HG03558 (cell line): ENCODE measurements at regions not wholly inside any gene's neighbourhood (a gene's known extent, or its start where the extent isn't known, plus 50 kb on each side); places are given as distances from the start of the nearest gene placed in this dataset.

Experiments
- ATAC-seq: cut with Tn5 transposase; IDR thresholded peaks from one replicate; pipeline ENCODE4 v1.9.1; 2021; ENCODE audit warnings: moderate number of reproducible peaks; ENCODE audit not compliant: unreplicated experiment; ENCODE audit errors: extremely low read depth

DNA sequence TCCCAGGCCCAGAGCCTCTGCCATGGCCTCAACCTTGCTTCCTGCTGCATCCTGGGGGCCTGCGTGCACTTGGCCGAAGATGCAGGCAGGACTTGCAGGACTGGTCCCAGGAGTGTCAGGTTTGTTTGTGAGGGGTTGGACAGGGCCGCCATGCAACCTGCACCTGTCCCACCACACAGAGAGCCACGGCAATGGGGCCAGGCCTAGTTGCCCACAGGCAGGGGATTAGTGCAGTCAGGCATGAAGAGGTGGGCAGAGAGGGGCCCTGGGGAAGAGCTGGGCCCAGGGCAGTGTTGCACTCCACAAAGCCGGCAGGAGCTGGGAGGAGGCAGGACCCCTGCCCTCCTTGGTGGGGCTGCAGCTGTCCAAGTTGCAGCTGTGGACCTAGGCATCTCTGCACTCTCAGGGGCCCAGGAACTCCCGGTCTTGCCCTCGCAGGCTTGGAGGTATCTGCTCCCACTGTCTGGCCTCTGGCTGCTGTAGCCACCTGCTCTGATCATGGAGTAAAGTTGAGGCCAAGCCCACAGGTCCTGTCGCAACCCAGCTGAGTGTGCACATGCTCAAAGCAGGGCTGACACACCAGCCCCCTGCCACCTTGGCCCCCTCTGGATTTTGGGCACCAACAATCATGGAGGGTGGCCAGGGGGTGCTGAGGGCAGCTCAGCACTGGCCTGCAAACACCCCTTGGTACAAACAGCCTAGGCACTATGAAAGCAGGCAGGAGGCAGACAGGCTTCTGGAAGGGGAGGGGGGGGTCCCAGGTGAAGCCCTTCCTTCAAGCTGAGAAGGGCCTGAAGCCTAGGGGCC is 190.4 kb upstream of the PCDH10 start:
- ATAC-seq: no peak

DNA sequence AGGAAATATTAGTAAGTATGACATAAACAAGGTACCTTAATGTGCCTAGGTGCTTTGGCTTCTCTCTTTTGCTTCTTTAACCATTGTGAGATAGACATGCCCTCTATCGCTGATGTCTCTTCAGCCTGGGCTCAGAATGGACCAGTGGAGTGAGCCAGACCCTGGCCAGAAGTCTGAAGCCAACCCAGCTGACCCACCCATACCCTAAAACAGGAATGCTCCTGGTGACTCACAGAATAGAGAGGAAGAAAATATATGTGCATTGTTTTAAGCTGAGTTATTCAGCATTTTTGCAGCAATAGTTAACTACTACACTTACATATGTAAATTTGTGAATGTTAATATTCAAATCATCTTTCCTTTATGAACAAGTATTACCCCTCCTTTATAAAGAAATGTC is 167.5 kb upstream of the PCDH10 start:
- no peak for ATAC-seq

DNA sequence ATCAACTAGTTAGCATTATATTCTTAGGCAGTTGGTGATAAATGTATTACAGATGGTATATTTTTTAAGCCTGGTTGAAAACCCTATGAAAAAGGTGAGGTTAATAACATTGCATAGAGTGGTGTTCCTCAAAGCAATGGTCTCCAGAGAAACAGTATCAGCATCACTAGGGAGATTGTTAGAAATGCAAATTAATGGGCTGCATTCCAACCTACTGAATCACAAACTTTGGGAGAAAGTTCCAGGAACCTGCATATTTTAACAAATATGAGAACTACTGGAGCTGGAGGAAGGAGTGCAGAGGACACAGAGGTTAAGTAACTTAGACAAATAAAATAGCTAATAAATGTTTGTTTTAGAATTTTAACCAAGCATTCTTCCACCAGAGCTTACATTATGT is 166.9 kb upstream of the PCDH10 start:
- no peak for ATAC-seq

DNA sequence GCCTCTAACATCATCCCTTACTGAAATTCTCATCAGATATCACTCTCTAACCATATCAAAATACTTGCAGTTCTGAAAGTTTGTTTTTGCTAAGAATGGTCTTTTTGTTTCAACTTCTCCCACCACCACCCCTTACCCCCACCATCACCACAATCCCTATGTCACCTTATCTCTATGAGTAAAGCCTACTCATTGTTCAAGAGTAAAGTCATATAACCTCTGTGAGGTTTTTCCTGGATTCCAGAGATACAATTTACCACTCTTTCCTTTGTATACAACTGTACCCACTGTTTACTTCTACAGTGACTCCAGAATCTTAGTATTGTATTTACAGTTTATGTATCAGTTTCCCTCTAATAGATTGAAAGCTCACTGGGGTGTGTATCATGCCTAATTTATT is 158.0 kb upstream of the PCDH10 start:
- ATAC-seq: no peak

DNA sequence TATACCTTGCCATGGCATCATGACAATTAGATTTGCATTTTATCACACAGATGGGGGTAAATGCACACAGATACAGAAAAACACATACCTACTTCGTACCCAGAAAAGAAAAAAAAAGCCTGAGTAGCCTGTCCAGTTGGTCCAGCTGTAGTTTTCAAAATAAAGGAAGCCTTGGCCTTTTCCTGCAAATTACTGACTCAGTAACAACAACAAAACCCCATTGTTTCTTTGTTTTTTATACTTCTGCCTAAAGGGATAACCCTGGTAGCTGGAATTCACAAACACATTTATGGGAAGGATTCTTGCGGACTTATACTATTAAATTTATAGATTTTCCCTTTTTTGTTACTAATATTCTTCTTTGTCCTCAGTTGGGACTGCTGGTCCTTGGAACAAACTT is 156.4 kb upstream of the PCDH10 start:
- no peak for ATAC-seq

DNA sequence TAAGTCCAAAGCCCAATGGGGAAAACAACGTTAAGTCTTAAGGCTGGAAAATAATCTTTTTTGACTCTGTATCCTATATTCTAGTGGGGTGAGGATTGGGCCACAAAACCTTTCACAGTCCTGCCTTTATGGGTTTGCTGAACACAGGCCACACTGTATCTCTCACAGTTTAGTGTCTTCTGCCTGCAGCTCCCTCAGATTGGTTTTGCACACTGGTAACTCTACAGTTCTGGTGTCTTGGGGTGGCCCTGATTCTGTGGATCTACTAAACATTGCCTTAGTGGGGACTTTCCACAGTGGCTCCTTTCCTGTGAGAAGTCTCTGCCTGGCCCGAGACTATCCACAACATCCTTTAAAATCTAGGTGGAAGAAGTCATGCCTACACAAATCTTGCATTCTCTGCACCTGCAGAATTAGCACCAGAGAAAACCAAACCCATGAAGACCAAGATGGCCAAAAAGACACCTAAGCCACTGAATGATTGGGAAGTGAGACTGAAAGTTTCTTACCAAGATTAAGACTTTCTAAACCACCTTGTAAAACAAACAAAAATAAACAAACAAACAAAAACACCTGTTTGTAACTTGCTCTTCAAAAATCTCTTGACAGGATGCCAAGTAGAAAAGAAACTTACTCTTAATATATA is 150.4 kb upstream of the PCDH10 start:
- ATAC-seq: no peak

DNA sequence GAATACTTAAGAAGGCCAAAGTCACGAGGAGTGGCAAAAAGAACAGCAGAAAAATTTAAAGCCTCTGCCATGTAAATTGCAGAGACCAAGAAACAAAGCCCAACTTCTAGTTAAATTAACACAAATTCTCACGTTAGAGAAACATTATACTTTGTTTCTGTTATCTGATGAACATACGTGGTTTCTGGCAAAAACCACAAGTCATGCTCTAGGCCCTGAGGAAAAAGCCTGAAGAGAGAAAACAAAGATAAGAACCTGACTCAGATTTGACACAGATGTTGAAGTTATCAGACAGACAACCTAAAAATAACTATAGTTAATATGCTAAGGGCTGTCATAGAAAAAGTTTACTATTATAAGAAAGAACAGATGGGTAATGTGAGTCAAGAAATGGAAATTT is 149.1 kb upstream of the PCDH10 start:
- ATAC-seq: no peak

DNA sequence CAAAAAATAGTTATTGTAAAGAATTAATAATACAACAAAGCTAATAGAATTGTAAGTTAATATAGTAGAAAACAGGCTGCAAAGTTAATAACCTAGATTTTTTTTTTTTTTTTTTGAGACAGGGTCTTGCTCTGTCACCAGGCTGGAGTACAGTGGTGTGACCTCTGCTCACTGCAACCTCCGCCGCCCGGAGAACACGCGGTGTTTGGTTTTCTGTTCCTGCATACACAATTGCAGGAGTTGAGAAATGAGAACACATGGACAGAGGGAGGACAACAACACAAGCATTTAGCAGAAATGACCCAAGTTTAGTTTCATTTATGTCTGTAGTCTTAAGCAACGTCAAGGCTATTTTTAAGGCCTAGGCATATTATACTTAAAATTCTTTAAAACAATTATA is 145.9 kb upstream of the PCDH10 start:
- ATAC-seq: no peak

DNA sequence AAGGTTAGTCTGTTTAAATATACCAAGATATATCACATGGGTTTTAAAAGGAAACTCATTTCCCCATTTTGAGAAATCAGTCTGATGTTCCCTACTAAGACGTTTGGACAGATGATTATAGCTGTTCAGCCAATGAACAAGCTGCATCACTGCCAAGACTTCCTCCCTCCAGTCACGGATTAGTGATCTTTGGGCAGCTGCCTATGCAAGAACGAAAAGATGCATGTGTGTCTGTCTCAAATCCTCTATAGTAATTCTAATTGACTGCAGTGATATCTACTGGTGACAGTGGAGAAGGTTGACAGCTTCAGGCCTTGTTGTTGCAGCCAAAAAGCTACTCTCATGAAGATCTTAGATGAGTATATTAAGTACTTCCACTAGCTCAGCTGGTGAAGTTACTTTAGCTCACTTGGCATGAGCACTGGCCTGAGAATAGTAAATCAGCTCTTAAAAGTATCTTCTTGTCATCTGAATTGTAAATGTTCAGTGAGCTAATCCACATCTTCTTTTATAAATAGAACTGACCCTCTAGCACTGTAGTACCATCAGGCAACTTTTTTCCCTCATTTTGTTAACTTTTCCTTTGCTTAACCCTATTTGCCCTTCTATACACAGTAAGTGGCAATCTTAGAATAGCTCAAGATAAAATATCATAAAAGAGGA is 134.5 kb upstream of the PCDH10 start:
- no peak for ATAC-seq

DNA sequence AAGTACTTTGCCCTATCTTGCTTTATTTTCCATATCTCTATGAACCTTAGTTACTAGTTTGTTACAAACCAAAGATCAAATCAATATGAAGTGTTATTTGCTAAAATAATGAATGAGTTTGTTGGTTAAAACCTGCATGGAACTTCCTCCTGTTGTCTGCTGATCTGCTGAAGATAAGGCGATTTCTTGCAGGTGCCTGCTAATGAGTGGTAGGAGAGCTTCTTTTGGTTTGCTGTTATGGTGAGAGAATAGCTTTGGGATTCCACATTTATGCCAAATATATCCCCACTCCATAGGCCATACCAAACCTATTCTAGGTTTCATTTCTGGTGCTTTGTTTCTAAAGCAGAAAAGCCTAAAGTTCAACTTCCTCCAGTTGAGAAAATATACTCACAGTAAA is 103.8 kb upstream of the PCDH10 start:
- ATAC-seq: no peak

DNA sequence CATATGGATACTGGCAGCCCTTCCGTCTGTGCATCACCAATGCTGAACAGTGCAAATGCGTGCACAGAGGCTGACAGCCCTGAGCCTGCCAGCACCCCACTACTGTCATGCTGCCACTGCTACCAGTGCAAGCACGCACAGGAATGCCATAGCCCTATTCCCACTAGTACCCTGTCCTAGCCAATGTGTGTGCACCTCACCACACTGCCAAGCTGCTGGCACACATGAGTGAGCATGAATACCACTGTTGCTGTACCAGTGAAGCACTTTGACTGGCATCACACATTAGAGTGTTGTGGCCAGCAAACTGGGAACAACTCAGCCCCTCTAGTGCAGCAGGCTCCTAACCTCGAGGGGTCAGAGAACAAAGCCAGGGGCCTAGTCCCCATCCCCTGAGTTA is 102.9 kb upstream of the PCDH10 start:
- ATAC-seq: no peak

DNA sequence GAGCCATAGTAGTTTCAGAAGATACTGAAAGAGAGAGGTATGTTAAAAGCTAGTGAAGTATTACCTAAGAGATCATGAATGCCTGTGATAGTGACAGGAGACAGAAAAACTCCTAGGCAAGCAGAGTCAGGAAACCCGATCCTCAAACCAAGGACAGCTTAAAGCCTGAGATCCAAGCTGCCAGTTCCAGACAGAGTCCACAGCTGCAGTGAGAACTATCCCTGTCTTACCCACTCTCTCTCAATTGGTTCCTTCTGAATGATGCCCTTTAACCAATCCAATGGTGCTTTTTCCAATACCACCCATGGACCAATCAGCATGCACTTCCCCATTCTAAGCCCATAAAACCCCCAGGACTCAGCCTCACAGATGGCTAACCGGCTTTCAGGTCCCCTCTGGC is 90.4 kb upstream of the PCDH10 start:
- no peak for ATAC-seq

DNA sequence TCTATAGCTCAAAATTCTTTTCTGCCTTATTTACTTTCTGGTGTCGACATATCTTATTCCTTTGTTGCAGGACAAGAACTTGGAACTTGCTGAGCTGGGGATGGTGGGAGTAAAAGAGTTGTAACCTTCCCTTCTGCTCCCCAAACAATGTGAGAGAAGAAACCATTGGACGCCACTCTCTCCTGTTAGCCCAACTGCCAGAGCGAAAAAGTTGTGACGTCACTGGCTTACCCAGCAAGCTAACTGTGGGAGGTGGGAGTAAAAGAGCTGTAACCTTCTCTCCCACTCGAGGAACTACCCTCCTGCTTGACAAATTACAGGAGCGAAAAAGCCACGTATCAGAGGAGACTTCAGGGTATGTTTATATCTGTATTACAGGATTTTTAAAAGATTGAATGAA is 90.0 kb upstream of the PCDH10 start:
- ATAC-seq: no peak

DNA sequence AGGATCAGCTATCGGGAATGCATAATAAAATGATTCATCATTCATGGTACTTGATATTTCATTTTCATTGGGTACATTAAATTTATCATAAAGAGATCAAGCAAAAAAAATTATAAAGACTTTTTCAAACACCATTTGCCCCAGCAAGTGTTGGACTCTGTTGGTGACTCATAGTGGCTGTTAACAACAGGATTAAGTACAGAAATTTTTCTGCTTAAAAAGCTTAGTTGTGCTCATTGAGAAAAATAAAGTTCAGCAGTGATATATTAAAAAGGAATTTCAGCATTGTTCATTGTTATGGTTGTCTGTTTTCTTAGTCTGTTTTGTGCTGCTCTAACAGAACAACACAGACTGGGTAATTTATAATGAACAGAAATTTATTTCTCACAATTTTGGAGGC is 86.2 kb upstream of the PCDH10 start:
- ATAC-seq: no peak

DNA sequence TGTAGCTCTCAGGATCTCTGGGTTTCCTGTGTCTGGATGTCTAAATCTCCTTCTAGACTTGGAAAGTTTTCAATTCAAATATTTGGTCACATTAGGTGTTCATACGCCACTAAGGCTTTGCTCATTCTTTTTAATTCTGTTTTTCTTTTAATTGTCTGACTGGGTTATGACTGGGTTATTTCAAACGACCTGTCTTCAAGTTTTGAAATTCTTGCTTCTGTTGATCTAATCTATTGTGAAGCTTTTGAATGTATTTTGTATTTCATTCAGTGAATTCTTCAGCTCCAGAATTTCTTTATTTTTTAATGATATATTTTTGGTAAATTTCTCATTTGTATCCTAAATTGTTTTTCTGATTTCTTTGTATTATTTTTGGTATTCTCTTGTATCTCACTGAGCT is 81.0 kb upstream of the PCDH10 start:
- no peak for ATAC-seq

DNA sequence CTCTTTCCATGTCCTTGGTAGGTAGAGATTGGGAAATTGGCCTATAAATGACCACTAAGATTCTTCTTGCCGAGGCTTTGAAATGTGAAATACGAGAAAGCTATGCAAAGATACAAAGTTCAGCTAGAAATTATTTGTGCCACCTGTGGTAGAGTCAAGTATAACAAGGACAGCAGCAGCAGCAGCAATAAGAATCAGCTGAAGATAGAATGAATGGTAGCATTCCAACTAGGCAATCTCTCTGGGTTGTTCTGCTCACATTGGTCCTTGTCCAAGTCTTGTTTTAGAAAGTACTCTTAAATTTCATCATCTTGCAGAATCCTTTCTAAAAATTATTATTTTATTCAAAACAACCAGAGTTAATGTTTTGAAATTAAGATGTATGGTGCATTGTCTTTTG is 67.8 kb upstream of the PCDH10 start:
- no peak for ATAC-seq

DNA sequence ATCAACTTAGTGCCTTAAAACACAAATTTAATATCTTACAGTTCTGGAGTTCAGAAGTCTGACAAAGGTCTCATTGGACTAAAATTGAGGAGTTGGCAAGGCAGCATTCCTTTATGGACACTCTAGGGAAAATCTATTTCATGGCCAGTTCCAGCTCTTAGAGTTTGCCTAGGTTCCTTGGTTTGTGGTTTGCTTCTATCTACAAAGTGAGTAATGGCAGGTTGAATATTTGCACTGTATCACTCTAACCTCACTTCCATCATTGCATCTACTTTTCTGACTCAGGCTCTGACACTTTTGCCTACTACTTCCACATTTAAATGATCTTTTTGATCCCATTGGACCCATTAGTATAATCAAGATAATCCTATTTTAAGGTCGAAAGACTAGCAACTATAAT is 64.7 kb upstream of the PCDH10 start:
- ATAC-seq: no peak

DNA sequence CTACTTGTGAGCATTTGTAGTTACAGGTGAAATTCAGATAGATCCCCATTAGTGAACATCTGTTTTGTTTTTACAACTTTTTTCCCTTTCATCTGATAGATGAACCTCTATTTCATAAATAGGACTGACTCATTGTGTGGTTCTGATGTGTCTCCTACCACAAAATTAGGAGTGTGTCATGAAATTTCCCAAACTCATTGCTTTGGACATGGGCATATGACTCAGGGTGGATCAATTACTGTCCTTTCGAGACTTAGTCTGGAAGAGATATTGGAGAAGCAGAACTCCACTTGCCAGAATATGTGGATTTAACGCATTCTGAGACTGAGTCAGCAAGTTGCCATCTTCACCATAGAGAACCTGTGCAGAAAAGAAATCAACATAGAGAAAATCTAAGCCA is 53.5 kb upstream of the PCDH10 start:
- ATAC-seq: no peak

DNA sequence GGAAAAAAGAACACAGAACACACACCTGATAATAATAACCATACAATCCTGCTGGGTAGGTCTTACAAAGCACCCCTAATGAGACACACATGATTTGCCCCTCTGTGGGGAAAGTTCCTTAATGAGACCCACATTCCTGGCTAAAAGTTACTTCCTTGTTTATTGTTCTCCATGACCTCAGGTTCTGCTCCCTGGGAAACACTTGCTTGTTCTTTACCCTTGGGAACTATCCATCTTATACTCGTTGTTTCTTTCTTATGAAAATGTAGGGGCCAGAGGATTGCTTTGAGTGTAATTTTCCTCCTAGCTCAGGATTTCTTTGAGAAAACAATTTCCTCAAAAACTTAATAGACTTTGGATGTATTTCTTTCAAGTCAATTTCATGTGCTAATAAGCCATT is 52.1 kb upstream of the PCDH10 start:
- ATAC-seq: no peak
